Heart left ventricle (tissue), 16 donors: ENCODE measurements at regions not wholly inside any gene's neighbourhood (a gene's known extent, or its start where the extent isn't known, plus 50 kb on each side); places are given as distances from the start of the nearest gene placed in this dataset.
A peak's percentile ranks its signal among the peaks of the same experiment; 100 is the strongest.

Experiments used
- ATAC-seq, 4 donors: fragments of 200-7000 bp; cut with Tn5 transposase; one replicate each; pipeline ENCODE4 v1.9.1; 2020 to 2022; ENCODE audit warnings: moderate library complexity in 4 of 4, mild to moderate bottlenecking in 3 of 4, moderate number of reproducible peaks in 1 of 4
- DNase-seq, 5 donors: peaks; one replicate each; pipeline ENCODE4 v3.0.0-alpha.2; 2020
- H3K27ac ChIP-seq, 12 donors: fragments of 200-600 bp; sonication (generic) in 4 of 12; one replicate each; pipeline versions ENCODE4 v1.5.0 to v1.8.0; 2016 to 2022; ENCODE audit warnings: mild to moderate bottlenecking in 2 of 12
- H3K27me3 ChIP-seq, 9 donors: fragments of 200-600 bp; sonication (generic) in 2 of 9; one replicate each; pipeline versions ENCODE4 v1.5.1 to v1.8.0; 2016 to 2022; ENCODE audit warnings: mild to moderate bottlenecking in 3 of 9
- H3K36me3 ChIP-seq, 9 donors: fragments of 200-600 bp; sonication (generic) in 2 of 9; one replicate each; pipeline versions ENCODE4 v1.5.0 to v1.8.0; 2018 to 2022; ENCODE audit warnings: mild to moderate bottlenecking in 2 of 9
- H3K4me1 ChIP-seq, 12 donors: fragments of 200-600 bp; sonication (generic) in 4 of 12; one replicate each; pipeline versions ENCODE4 v1.5.0 to v1.8.0; 2016 to 2022; ENCODE audit warnings: mild to moderate bottlenecking in 3 of 12
- H3K4me3 ChIP-seq, 12 donors: fragments of 200-600 bp; sonication (generic) in 4 of 12; one replicate each; pipeline versions ENCODE4 v1.5.0 to v1.8.0; 2017 to 2022; ENCODE audit warnings: mild to moderate bottlenecking in 9 of 12, moderate library complexity in 4 of 12
- H3K9me3 ChIP-seq, 12 donors: fragments of 200-600 bp; sonication (generic) in 4 of 12; one replicate each; pipeline versions ENCODE4 v1.5.0 to v1.8.0; 2016 to 2022; ENCODE audit warnings: mild to moderate bottlenecking in 1 of 12
- CTCF ChIP-seq, 12 donors: fragments of 200-600 bp; sonication (generic) in 4 of 12; IDR thresholded peaks; one replicate each; pipeline versions ENCODE4 v1.5.0 to v1.8.0; 2018 to 2022; ENCODE audit warnings: antibody characterized with exemption in 12 of 12, mild to moderate bottlenecking in 5 of 12
- POLR2A ChIP-seq, 2 donors: fragments of 450-650 bp; IDR thresholded peaks; one replicate each; pipeline ENCODE4 v1.6.1; 2017; ENCODE audit warnings: antibody characterized with exemption in 2 of 2, mild to moderate bottlenecking in 2 of 2, moderate library complexity in 2 of 2
- WGBS, 4 donors: extraction: QIAGEN DNeasy Blood & Tissue Kit in 2 of 4; methylation state at CpG; one replicate each; pipeline versions ENCODE4 v1.1.5 to v1.1.7; 2013 to 2018; 5-methylcytosine and 5-hydroxymethylcytosine counted together
- intact Hi-C, 10 donors: fragments of 100-400 bp; cut with DNase I; formaldehyde crosslinking; loops; one replicate each; pipeline versions ENCODE4 v1.11.1 to v1.14.2; 2022
- donor health status: ischemic (EF 13 %, LVEDD 7.1; RV severe dilation, severe dysfunction).
- donor health status: healthy with polysubstance abuse.
- donor health status: DM: no; HTN: yes; CAD: no.
- donor health status: DM: no; HTN: no; CAD: no.
- donor health status: ischemic (EF 25% LVEDD 6.9; RV normal size, moderate dysfunction).
- donor health status: ischemic (EF 25% LVEDD 5.7; RV mildly dilated, moderate dysfunction).
- donor health status: healthy.
- donor health status: DM: yes; HTN: yes; CAD: no.
- donor health status: ischemic (EF 35%, LVEDD 5.7; RV mildly dilated, moderate dysfunction).
- donor health status: nonischemic (EF 11% LVEDD 7.7; RV severe dilation, severe dysfunction).
- donor health status: DM: yes; HTN: yes; CAD: no.
- donor health status: PGD.
- donor health status: ischemic (EF 29% LVEDD 5.4; RV normal size, mild dysfunction).
- donor health status: nonischemic (EF 23%, LVEDD 6.1; RV moderate dilation, normal function).

- DNase-seq: no peak
- no peaks in the 10 kb centered on the region for H3K27me3 ChIP-seq
- H3K4me1 ChIP-seq: peaks cover 0 to 15% (median 6%) of the 10 kb centered on the region in 12 donors
- ATAC-seq: no peak
- intact Hi-C loops: loop anchor here (2.0 to 10.0 kb wide), 4 partner anchors 111 to 469 kb away; no protein-coding TSS in a partner anchor
- peak overlapping the region in 4 of 12 donors; percentile 47 to 60 (median 52) for H3K27ac ChIP-seq
- peaks cover 0 to 11% (median 0%) of the 10 kb centered on the region in 12 donors for H3K9me3 ChIP-seq
- no peak overlapping the region for H3K4me3 ChIP-seq
- 95 to 96% (median 96%) methylated on average over 2 of the region's 2 CpGs for WGBS, 4 donors
- H3K36me3 ChIP-seq: no peaks in the 10 kb centered on the region
- TF ChIP-seq CTCF (IDR thresholded peaks at IDR 0.05): no peak
- TF ChIP-seq POLR2A (IDR thresholded peaks at IDR 0.05): no peak
Observed at GRCh38 chr11:103683576-103683975, 352.9 kb upstream of the DDI1 start.

DNA sequence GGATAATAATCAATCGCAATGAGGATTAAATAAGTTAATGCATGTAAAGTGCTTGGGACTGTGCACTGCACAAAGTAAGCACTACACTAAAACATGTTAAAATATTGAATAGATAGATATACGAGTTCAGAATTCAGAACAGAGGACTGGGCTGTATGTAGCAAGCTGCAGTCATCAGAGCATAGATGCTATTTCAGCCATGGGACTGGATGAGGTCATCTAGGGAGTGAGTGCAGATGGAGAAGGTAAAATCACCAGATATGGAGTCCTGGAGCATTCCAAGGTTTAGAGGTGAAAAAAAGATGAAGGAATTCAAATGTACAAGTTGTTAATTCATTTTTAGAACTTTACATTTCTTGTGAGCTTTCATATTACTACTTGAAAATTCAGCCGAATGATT, 347.5 kb upstream of the DDI1 start:
- 76 to 84% (median 77%) methylated on average over 3 of the region's 3 CpGs for WGBS, 4 donors
- Histone ChIP-seq H3K9me3 (peaks cover 0 to 11% (median 0%) of the 10 kb centered on the region in 12 donors), H3K27ac (no peak overlapping the region), H3K4me3 (no peak overlapping the region), H3K36me3 (no peaks in the 10 kb centered on the region), H3K4me1 (no peaks in the 10 kb centered on the region), H3K27me3 (no peaks in the 10 kb centered on the region)
- TF ChIP-seq CTCF (IDR thresholded peaks at IDR 0.05): no peak
- TF ChIP-seq POLR2A (IDR thresholded peaks at IDR 0.05): no peak
- DNase-seq (no peak), ATAC-seq (no peak)
- intact Hi-C loops: loop anchor here in 5 of 10 donors (10.0 kb wide), 2 partner anchors 106 to 236 kb away; no protein-coding TSS in a partner anchor

DNA sequence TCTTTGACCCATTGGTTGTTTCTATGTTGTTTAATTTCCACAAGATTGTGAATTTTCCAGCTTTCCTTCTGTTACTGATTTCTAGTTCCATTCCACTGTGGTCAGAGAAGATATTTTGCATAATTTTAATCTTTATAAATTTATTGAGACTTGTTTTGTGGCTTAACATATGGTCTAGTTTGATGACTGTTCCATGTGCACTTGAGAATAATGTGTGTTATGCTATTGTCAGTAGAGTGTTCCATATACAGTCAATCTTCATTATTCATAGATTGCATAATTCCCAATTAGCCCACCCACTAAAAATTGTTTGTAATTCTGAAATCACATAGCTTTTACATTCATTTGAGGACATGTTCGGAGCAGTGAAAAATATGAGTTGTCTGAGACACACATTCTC, 346.1 kb upstream of the DDI1 start:
- no peaks in the 10 kb centered on the region for H3K27me3 ChIP-seq
- peaks cover 0 to 11% (median 0%) of the 10 kb centered on the region in 12 donors for H3K9me3 ChIP-seq
- DNase-seq (no peak), ATAC-seq (no peak)
- 38 to 98% (median 53%) methylated on average over 1 of the region's 1 CpG for WGBS, 4 donors
- no peak for TF ChIP-seq POLR2A (IDR thresholded peaks at IDR 0.05)
- no peak for TF ChIP-seq CTCF (IDR thresholded peaks at IDR 0.05)
- no peaks in the 10 kb centered on the region for H3K4me1 ChIP-seq
- H3K4me3 ChIP-seq: no peak overlapping the region
- intact Hi-C loops: loop anchor here in 1 of 10 donors (10.0 kb wide), 1 partner anchor 104 kb away; no protein-coding TSS in a partner anchor
- no peaks in the 10 kb centered on the region for H3K36me3 ChIP-seq
- no peak overlapping the region for H3K27ac ChIP-seq

DNA sequence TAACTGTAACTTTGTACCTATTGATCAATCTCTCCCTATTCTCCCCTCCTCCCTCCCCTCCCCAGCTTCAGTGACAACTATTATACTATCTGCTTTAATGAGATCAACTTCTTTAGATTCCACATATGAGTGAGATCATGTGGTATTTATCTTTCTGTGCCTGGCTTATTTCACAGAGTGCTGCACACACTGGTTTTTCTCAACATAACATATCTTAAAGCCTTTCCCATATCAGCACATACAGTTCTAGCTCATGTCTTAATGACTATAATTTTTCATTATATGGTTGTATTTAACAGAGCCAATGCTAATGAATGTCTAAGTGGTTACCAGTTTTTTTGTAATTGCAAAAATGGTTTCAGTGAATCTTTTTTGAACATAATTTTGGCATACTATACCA, 340.3 kb upstream of the DDI1 start:
- Histone ChIP-seq H3K4me3 (no peak overlapping the region), H3K9me3 (no peaks in the 10 kb centered on the region), H3K27me3 (no peaks in the 10 kb centered on the region), H3K27ac (no peak overlapping the region), H3K4me1 (peaks cover 0 to 8% (median 2%) of the 10 kb centered on the region in 12 donors), H3K36me3 (no peaks in the 10 kb centered on the region)
- no peak for ATAC-seq
- intact Hi-C loops: loop anchor here in 1 of 10 donors (10.0 kb wide), 1 partner anchor 99 kb away; no protein-coding TSS in a partner anchor
- no peak for DNase-seq
- no peak for TF ChIP-seq CTCF (IDR thresholded peaks at IDR 0.05)
- TF ChIP-seq POLR2A (IDR thresholded peaks at IDR 0.05): no peak
